ENCODE measurements at regions not wholly inside any gene's neighbourhood (a gene's known extent, or its start where the extent isn't known, plus 50 kb on each side); places are given as distances from the start of the nearest gene placed in this dataset.

DNA sequence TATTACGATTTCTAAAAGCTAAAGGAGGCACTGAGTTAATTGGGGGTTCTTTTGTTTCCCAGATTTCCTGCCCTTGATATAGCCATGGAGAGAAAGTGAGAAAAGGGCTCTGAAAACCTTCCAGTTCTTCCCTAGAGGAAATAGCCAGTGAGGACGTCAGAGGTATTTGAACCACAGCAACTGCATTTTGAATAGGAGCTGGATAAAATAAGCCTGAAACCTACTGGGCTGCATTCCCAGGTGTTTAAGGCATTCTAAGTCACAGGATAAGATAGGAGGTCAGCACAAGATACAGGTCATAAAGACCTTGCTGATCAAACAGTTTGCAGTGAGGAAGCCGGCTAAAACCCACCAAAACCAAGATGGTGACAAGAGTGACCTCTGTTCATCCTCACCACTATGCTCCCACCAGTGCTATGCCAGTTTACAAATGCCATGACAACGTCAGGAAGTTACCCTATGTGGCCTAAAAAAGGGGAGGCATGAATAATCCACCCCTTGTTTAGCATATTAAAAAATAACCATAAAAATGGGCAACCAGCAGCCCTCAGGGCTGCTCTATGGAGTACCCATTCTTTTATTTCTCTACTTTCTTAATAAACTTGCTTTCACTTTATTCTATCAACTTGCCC is 85.1 kb upstream of the FRMD4A start:
- H3K27ac ChIP-seq, result no peak overlapping the region
- FAIRE-seq (no peak), DNase-seq (ENCODE audit: low read depth in 1 of 2, low spot score in 1 of 2) (no peak), ATAC-seq (no peak)
- 16% methylated on average over 4 of the region's 4 CpGs for WGBS (ENCODE audit: missing lambda C conversion rate)
- H3K4me1 ChIP-seq, result no peaks in the 10 kb centered on the region
- POLR2A ChIA-PET, result no interaction called here
- no peak overlapping the region for H3K4me2 ChIP-seq
- CTCF ChIA-PET, result interaction anchor here (0.9 kb wide), 1 partner anchor 17 kb away, joined by 3 read pairs; no protein-coding TSS in a partner anchor
- H3K9me3 ChIP-seq, result no peaks in the 10 kb centered on the region
- TF ChIP-seq HOXB5 (CRISPR knock-in tag; IDR thresholded peaks at IDR 0.05), result no peak
- no peak for TF ChIP-seq MAX (IDR thresholded peaks at IDR 0.05)
- TF ChIP-seq JUNB (IDR thresholded peaks at IDR 0.05), result no peak
- TF ChIP-seq, protein P1, sequence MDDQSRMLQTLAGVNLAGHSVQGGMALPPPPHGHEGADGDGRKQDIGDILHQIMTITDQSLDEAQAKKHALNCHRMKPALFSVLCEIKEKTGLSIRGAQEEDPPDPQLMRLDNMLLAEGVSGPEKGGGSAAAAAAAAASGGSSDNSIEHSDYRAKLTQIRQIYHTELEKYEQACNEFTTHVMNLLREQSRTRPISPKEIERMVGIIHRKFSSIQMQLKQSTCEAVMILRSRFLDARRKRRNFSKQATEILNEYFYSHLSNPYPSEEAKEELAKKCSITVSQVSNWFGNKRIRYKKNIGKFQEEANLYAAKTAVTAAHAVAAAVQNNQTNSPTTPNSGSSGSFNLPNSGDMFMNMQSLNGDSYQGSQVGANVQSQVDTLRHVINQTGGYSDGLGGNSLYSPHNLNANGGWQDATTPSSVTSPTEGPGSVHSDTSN (IDR thresholded peaks at IDR 0.05), result no peak
- TF ChIP-seq HOXB13 (CRISPR knock-in tag; IDR thresholded peaks at IDR 0.05; ENCODE audit: low read depth), result no peak
- no peak for TF ChIP-seq FOXS1 (CRISPR knock-in tag; IDR thresholded peaks at IDR 0.05)
- TF ChIP-seq ZSCAN20 (CRISPR knock-in tag; IDR thresholded peaks at IDR 0.05), result no peak
- TF ChIP-seq FOSL2 (IDR thresholded peaks at IDR 0.05), result no peak
- no peak for TF ChIP-seq FOSL2 (CRISPR knock-in tag; IDR thresholded peaks at IDR 0.05)
- no peak for TF ChIP-seq MYC (IDR thresholded peaks at IDR 0.05; ENCODE audit: borderline replicate concordance, low read length)
- no peak for TF ChIP-seq SMC3 (IDR thresholded peaks at IDR 0.05)
- TF ChIP-seq POLR2A (IDR thresholded peaks at IDR 0.05; ENCODE audit: low read length), result no peak
- no peak for TF ChIP-seq E2F6 (IDR thresholded peaks at IDR 0.05; ENCODE audit: borderline replicate concordance, low read depth)
- TF ChIP-seq JUN (IDR thresholded peaks at IDR 0.05), result no peak
- no peak for TF ChIP-seq RAD21 (conservative IDR thresholded peaks at IDR 0.05 in 1 of 2, IDR thresholded peaks at IDR 0.05 in 1 of 2)
- no peak for TF ChIP-seq TFCP2L1 (CRISPR knock-in tag; IDR thresholded peaks at IDR 0.05)
- no peak overlapping the region for H3K4me3 ChIP-seq

DNA sequence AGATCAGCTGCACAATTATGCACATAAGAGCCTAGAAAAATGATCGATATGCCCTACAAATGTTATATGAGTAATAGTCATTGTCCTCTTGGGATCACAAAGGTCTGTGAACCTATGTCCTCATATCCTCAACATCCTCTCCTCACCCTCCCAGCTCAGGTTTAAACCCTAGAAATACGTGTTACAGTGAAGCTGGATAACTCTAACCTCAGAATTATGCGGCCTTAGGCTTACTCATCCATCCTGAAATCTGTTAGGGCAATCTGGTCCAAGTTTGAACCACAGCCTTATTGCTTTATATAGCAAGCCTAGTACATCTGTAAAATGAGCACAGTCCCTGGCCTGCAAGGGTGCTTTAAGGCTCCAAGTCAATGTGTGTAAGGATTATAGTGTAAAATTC is 84.2 kb upstream of the FRMD4A start:
- Histone ChIP-seq H3K27ac (no peak overlapping the region), H3K4me2 (no peak overlapping the region), H3K4me1 (no peaks in the 10 kb centered on the region), H3K4me3 (no peak overlapping the region), H3K9me3 (no peaks in the 10 kb centered on the region)
- POLR2A ChIA-PET, result no interaction called here
- 11% methylated on average over 3 of the region's 3 CpGs for WGBS (ENCODE audit: missing lambda C conversion rate)
- ATAC-seq (no peak), DNase-seq (ENCODE audit: low read depth in 1 of 2, low spot score in 1 of 2) (no peak), FAIRE-seq (no peak)
- TF ChIP-seq POLR2AphosphoS2 (conservative IDR thresholded peaks at IDR 0.05; ENCODE audit: low read length) (no peak), MAX (IDR thresholded peaks at IDR 0.05) (no peak), CTCF (IDR thresholded peaks at IDR 0.05) (no peak), POLR2A (IDR thresholded peaks at IDR 0.05; ENCODE audit: low read length) (no peak), EHF (CRISPR knock-in tag; IDR thresholded peaks at IDR 0.05) (no peak), BHLHE40 (IDR thresholded peaks at IDR 0.05; ENCODE audit: low read depth, low read length) (no peak), FOSB (CRISPR knock-in tag; IDR thresholded peaks at IDR 0.05) (no peak), CEBPB (IDR thresholded peaks at IDR 0.05) (no peak), HDAC2 (IDR thresholded peaks at IDR 0.05) (no peak), ZSCAN20 (CRISPR knock-in tag; IDR thresholded peaks at IDR 0.05) (no peak), ZC3H11A (IDR thresholded peaks at IDR 0.05) (no peak), KDM5A (IDR thresholded peaks at IDR 0.05) (no peak), EP300 (IDR thresholded peaks at IDR 0.05) (no peak), HEYL (CRISPR knock-in tag; IDR thresholded peaks at IDR 0.05) (no peak), RCOR1 (IDR thresholded peaks at IDR 0.05; ENCODE audit: low read depth, low read length) (no peak)
- TF ChIP-seq, protein P2, sequence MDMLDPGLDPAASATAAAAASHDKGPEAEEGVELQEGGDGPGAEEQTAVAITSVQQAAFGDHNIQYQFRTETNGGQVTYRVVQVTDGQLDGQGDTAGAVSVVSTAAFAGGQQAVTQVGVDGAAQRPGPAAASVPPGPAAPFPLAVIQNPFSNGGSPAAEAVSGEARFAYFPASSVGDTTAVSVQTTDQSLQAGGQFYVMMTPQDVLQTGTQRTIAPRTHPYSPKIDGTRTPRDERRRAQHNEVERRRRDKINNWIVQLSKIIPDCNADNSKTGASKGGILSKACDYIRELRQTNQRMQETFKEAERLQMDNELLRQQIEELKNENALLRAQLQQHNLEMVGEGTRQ (IDR thresholded peaks at IDR 0.05), result no peak
- CTCF ChIA-PET, result interaction anchor here (0.9 kb wide), 1 partner anchor 17 kb away, joined by 3 read pairs; no protein-coding TSS in a partner anchor
